HG02973 (cell line): ENCODE measurements at regions not wholly inside any gene's neighbourhood (a gene's known extent, or its start where the extent isn't known, plus 50 kb on each side); places are given as distances from the start of the nearest gene placed in this dataset.

ENCODE experiments used
- ATAC-seq: cut with Tn5 transposase; IDR thresholded peaks from one replicate; pipeline ENCODE4 v1.9.1; 2021; ENCODE audit warnings: moderate library complexity; ENCODE audit not compliant: unreplicated experiment

DNA sequence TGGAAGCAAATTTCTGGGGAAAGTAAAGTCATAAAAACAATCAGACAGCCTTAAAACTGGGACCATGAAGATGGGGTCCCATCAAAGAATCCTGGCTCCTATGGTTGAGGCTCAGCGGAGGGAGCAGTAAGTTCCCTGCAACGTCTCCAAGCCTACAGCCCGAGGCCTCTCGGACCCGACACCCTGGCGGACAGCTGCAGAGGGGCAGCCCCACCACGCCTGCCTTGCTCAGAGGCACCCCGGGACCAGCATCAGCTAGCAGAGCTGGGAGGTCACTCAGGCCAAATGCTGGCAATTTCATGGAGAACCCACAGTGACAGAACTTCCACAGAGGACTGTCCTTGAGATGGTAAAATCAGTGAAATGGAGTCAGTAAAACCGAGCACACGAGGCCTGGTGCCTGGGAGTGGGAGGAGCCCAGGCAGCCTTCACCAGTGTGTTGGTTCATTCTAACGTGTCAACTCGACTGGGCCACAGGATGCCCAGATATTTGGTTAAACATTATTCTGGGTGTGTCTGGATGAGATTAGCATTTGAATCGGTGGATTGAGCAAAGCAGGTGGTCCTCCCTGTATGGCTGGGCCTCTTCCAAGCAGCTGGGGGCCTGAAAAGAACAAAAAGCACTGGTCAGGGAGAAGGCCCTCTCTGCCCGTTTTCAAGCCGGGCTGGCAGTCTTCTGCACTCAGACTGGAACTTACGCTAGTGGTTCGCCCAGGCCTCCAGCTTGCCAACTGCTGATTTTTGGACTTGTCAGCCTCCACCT lies 96.2 kb upstream of the INSIG1 start:
- no peak for ATAC-seq

DNA sequence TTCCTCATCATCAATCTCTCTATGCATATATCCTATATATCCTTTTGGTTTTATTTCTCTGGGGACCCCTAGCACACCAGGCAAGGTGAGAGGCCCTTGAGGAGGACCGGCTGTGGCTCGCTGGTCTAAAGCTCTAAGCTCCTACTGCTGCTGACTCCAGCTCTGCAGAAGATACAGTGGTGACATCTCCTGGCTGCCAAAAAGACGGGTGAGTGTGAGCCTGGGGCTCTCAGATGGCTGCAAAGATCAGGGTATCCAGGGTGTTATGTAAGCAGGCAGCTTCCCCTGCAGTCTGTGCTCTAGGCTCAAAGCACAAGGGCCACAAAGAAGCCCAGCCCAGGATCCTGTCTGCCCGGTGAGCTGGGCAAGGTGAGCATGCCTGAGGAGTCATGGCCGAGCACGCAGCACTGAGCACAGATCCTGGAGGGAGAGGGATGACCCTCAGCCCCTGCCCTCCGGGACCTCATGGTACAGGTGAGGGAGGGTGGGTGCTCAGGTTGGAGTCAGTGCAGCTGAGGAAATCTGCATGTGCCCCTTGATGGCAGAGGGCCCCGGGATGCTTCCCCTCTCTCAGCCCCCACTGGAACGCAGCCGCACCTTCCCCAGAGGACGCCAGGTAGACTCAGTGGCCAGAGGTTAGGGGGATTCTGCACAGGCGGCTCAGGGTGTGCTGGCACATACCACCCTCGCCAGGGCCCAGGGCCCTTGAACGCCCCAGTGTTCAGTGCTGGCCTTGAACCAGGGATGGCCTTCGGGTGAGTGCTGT lies 95.4 kb upstream of the INSIG1 start:
- no peak for ATAC-seq

- no peak for ATAC-seq
These were observed 94.4 kb upstream of the INSIG1 start for GRCh38 chr7:155203059-155203881.

GRCh38 chr7:155203882-155204691 lies 93.6 kb upstream of the INSIG1 start:
- no peak for ATAC-seq

DNA sequence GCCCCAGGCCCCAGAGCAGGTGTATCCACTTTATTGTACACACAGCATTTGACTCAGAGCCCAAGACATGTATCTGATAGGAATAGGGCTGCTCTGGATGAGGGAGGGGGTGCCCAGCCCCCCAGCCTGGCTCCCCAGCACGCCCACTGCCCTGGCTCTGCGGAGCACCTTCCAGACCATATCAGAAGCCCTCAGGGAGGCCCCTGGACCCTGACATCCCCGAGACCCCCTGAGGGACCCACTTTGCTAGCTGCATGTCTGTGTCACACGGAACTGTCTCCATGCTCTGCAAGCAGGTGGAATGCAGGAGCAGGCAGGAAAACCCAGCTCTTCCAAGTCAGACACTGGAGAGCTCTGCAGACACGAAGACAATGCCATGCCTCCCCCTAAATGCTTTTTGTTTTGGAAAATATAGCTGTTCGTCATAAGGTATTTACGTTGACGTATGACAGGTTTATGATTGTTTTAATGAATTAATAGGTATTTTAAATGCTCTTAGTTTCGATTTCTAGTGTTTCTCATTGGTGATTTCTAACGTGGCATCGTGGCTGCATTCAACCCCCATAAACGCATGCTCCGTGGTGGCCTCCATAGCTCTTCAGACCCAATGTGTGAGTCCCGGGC lies 92.8 kb upstream of the INSIG1 start:
- no peak for ATAC-seq

- ATAC-seq, result peak; percentile 84
These were observed 92.0 kb upstream of the INSIG1 start for GRCh38 chr7:155205368-155206317.

- peak; percentile 40 for ATAC-seq
These were observed 91.2 kb upstream of the INSIG1 start for GRCh38 chr7:155206318-155207020.

DNA sequence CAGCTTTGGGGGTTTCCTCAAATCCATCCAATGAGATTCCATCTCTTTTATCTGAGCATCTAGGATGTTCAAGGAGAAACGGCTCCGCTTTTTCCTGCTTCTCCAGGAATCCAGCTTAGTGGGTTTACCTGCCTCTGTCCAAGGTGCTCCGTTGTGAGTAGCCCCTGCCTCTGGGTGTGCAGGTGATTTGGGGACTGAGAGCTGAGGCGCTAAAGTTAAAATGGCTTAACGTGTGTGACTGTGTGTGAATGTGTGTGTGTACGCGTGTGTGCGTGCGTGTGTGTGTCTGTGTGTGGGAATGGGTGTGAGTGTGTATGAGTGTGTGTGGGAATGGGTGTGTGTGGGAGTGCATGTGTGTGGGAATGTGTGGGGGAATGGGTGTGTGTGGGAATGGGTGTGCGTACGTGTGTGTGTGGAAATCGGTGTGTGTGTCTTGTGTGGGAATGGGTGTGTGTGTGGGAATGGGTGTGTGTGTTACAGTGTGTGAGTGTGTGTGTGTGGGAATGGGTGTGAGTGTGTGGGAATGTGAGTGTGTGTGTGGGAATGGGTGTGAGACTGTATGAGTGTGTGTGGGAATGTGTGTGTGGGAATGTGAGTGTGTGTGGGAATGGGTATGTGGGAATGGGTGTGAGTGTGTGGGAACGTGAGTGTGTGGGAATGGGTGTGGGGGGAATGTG lies 90.2 kb upstream of the INSIG1 start:
- ATAC-seq, result no peak

DNA sequence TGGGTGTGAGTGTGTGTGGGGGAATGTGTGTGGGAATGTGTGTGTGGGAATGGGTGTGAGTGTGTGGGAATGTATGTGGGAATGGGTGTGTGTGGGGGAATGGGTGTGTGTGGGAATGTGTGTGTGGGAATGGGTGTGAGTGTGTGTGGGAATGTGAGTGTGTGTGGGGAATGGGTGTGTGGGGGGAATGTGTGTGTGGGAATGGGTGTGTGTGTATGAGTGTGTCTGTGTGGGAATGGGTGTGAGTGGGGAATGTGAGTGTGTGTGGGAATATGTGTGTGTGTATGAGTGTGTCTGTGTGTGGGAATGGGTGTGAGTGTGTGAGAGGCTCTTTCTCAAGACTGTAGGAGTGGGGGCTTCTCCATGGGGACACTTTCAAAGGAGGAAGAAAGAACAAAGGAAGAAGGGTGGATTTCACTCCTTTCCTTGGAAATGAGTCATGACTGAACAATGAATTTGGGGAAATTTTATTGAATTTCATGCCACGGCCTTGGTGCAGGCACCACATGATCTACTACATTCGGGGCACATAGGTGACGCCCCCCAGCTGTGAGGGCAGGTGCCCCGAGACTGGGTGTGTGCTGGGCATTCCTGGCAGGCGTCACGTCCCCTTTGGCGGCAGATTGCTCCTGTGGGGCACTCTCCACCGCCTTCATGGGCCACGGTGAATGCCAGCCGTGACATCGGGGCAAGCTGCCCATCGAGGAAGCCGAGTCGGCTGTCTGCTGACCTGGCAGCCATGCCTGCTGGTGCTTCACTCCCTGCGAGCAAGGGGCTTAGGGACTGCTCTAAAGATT lies 88.8 kb upstream of the INSIG1 start:
- ATAC-seq, result no peak

DNA sequence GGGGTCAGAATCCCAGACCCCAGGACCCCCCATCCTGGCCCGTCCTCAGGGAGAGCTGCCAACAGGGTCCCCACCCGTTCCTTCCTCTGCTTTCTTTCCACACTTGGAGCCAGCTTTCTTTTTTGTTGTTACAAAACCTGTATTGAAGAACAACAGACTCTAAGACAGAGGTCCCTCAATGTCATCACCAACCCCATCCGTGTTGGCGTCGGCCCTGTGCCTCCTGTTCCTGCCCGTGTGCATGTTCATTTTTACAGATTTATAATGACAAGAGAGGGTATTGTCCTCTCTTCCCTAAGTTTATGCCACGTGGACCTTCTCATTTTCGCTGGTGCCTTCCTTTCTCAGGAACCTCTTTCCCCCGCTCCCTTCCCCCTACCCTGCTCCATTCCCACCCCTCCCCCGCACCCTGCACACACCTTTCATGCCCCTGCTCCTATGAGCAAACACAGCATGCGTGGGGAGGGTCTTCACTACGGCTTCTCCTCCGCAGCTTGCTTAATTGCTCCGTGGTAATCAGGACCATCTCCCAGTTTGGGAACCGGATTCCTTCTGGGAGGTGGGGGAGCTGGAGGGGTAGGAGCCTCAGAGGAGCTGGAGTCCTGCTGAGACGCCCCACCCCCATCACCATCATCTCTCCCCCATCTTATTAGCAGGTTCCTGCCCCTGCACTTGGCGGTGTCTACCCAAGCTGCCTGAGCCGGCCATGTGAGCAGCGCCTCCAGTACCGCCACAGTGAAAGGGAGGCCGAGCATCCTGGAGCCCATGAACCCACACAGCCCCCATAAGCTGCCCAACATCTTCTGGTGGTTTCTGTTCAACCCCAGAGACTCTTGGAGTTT lies 88.0 kb upstream of the INSIG1 start:
- ATAC-seq, result no peak

GRCh38 chr7:155210356-155210755 lies 87.3 kb upstream of the INSIG1 start:
- ATAC-seq, result no peak

GRCh38 chr7:155211173-155211572 lies 86.5 kb upstream of the INSIG1 start:
- ATAC-seq, result no peak

GRCh38 chr7:155211761-155212160 lies 85.9 kb upstream of the INSIG1 start:
- ATAC-seq, result no peak

DNA sequence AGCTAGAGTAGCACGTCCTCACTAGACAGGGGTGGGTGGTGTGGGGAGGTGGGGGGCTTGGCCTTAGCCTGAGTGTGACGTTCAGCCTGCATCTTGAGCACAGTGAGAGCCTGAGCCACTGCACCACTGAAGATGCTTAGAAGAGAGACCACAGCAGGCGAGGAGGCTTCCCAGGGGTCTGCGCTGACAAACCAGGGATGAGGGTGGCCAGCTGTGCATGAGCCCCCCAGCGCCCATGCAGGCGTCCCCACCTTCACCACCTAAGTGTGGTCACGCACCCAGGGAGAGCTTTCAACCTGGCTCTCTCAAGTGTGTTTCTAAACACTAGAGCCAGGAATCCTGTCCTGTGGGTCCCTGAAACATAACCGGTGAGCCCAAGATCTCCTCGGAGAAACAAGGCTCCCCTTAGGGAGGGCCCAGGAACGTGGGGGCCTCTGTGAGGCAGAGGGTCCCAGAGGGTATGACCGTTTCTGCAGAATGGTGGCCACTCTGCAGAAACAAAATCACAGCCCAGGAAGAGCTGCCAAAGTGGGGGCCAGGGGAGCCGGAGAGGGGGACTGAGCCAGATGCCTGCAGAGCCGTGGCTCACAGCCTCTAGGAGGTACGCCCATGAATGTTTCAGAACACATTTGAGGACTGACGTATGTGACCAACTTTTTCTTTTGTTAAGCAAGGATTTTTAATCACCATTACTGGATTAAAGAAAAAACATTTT lies 85.2 kb upstream of the INSIG1 start:
- ATAC-seq, result no peak

- ATAC-seq, result no peak
These were observed 84.3 kb upstream of the INSIG1 start for GRCh38 chr7:155213385-155213784.
